Panc1 (cell line): ENCODE measurements at regions not wholly inside any gene's neighbourhood (a gene's known extent, or its start where the extent isn't known, plus 50 kb on each side); places are given as distances from the start of the nearest gene placed in this dataset.

Experiments
- ATAC-seq: fragments of 200-7000 bp; cut with Tn5 transposase; 2 replicates; pipeline ENCODE4 v1.9.1; 2020; ENCODE audit warnings: mild to moderate bottlenecking, moderate library complexity
- BruUV-seq: library from RNA; stranded (reverse); fragments of 400-500 nt; replicated peaks from 2 replicates; lab custom pipeline; 2021; lab: Mats Ljungman, UMichigan
- CTCF ChIA-PET: fragments of 300-600 bp; sonication (Branson Sonifier 250); formaldehyde crosslinking; loops from one replicate; lab custom pipeline; 2022; ENCODE audit warnings: antibody characterized with exemption; lab: Charles Lee
- POLR2A ChIA-PET: fragments of 300-600 bp; sonication (Branson Sonifier 250); formaldehyde crosslinking; loops from one replicate; lab custom pipeline; 2022; ENCODE audit warnings: antibody characterized with exemption; lab: Charles Lee
- DNase-seq: peaks from one replicate; pipeline ENCODE4 v3.0.0-alpha.2; 2010; ENCODE audit warnings: low read depth, low spot score
- H3K27ac ChIP-seq: 2 replicates; pipeline ENCODE4 v1.5.1; 2011; ENCODE audit warnings: mild to moderate bottlenecking, low read length, inconsistent platforms
- H3K27me3 ChIP-seq: fragments of 200-500 bp; sonication (Bioruptor generic); 2 replicates; pipeline ENCODE4 v1.6.0; 2014; ENCODE audit warnings: low read length, inconsistent platforms; ENCODE audit not compliant: control insufficient read depth, insufficient read depth
- H3K36me3 ChIP-seq: fragments of 200-500 bp; sonication (Bioruptor generic); 2 replicates; pipeline ENCODE4 v1.5.1; 2014; ENCODE audit warnings: inconsistent platforms, mild to moderate bottlenecking, low read length, moderate library complexity; ENCODE audit not compliant: control insufficient read depth, insufficient read depth
- H3K4me1 ChIP-seq: 2 replicates; pipeline ENCODE4 v1.5.1; 2011; ENCODE audit warnings: inconsistent platforms, mild to moderate bottlenecking, low read length, moderate library complexity; ENCODE audit not compliant: control insufficient read depth, insufficient read depth
- H3K4me3 ChIP-seq, 2 experiments: 2 replicates each; pipeline ENCODE4 v1.5.1; 2011 to 2012; ENCODE audit warnings: low read depth in 2 of 2, low read length in 2 of 2, mild to moderate bottlenecking in 2 of 2, inconsistent platforms in 1 of 2, moderate library complexity in 1 of 2
- H3K9me3 ChIP-seq: fragments of 200-500 bp; sonication (Bioruptor generic); 2 replicates; pipeline ENCODE4 v1.5.1; 2014; ENCODE audit warnings: low read depth, mild to moderate bottlenecking, inconsistent platforms, low read length, moderate library complexity; ENCODE audit not compliant: control insufficient read depth, insufficient read depth
- CTCF ChIP-seq: fragments of 450-650 bp; IDR thresholded peaks from 2 replicates; pipeline ENCODE4 v1.5.1; 2017; ENCODE audit warnings: mild to moderate bottlenecking
- POLR2AphosphoS5 ChIP-seq: IDR thresholded peaks from 2 replicates; pipeline ENCODE4 v1.6.1; 2012; ENCODE audit warnings: mild to moderate bottlenecking, low read depth, low read length, moderate library complexity
- REST ChIP-seq, 2 experiments: IDR thresholded peaks; 2 replicates each; pipeline ENCODE4 v1.6.1; 2011 to 2012; ENCODE audit warnings: low read depth in 2 of 2, control low read depth in 1 of 2, low read length in 1 of 2, mild to moderate bottlenecking in 1 of 2, moderate library complexity in 1 of 2; ENCODE audit not compliant: insufficient read depth in 1 of 2
- SIN3A ChIP-seq: IDR thresholded peaks from 2 replicates; pipeline ENCODE4 v1.6.1; 2012; ENCODE audit warnings: low read depth, mild to moderate bottlenecking, low read length, moderate library complexity, borderline replicate concordance; ENCODE audit not compliant: insufficient read depth
- TCF7L2 ChIP-seq: IDR thresholded peaks from 2 replicates; pipeline ENCODE4 v1.6.1; 2011; ENCODE audit warnings: mild to moderate bottlenecking, low read depth, low read length, inconsistent platforms
- in situ Hi-C: cut with HindIII; loops from 2 replicates; pipeline ENCODE4 v1.10.0; 2016; ENCODE audit warnings: low sequenced_read_pairs, low pct_unique_long_range_greater_than_20kb
- intact Hi-C: fragments of 100-400 bp; cut with micrococcal nuclease; formaldehyde crosslinking; loops from one replicate; pipeline ENCODE4 v1.10.0; 2022; ENCODE audit not compliant: unreplicated experiment

GRCh38 chr18:33517950-33518349, 60.1 kb upstream of the ASXL3 start:
- in situ Hi-C loops = no loop called here
- intact Hi-C loops = no loop called here
- Histone ChIP-seq H3K36me3 (no peaks in the 10 kb centered on the region), H3K4me1 (no peaks in the 10 kb centered on the region), H3K27ac (no peak overlapping the region), H3K27me3 (no peaks in the 10 kb centered on the region), H3K4me3 (no peak overlapping the region), H3K9me3 (0 out of 2 replicates have a peak, but pooled peaks cover 3% of the 10 kb centered on the region)
- no peak for TF ChIP-seq SIN3A
- TF ChIP-seq TCF7L2 = no peak
- no peak for TF ChIP-seq POLR2AphosphoS5
- TF ChIP-seq REST (IDR thresholded peaks at IDR 0.05; ENCODE audit: insufficient read depth in 1 of 2, low read depth in 2 of 2, low read length in 1 of 2) = no peak
- no peak for TF ChIP-seq CTCF
- DNase-seq (no peak), ATAC-seq (no peak)
- no TSS peak for BruUV-seq
- POLR2A ChIA-PET = no interaction called here
- CTCF ChIA-PET = no interaction called here

GRCh38 chr18:33513027-33513426, 65.0 kb upstream of the ASXL3 start:
- no peak for DNase-seq
- in situ Hi-C loops = no loop called here
- CTCF ChIA-PET = no interaction called here
- TF ChIP-seq TCF7L2 (no peak), REST (IDR thresholded peaks at IDR 0.05; ENCODE audit: insufficient read depth in 1 of 2, low read depth in 2 of 2, low read length in 1 of 2) (no peak), CTCF (no peak), POLR2AphosphoS5 (no peak), SIN3A (no peak)
- intact Hi-C loops = no loop called here
- H3K4me1 ChIP-seq = no peaks in the 10 kb centered on the region
- H3K9me3 ChIP-seq = 0 out of 2 replicates have a peak, but pooled peaks cover 2% of the 10 kb centered on the region
- no TSS peak for BruUV-seq
- H3K4me3 ChIP-seq = no peak overlapping the region
- H3K27ac ChIP-seq = no peak overlapping the region
- POLR2A ChIA-PET = no interaction called here
- ATAC-seq = no peak
- no peaks in the 10 kb centered on the region for H3K27me3 ChIP-seq
- H3K36me3 ChIP-seq = no peaks in the 10 kb centered on the region
